IMR-90 (cell line): ENCODE measurements at regions not wholly inside any gene's neighbourhood (a gene's known extent, or its start where the extent isn't known, plus 50 kb on each side); places are given as distances from the start of the nearest gene placed in this dataset.

ENCODE experiments used
- ATAC-seq: fragments of 200-7000 bp; cut with Tn5 transposase; 2 replicates; pipeline ENCODE4 v1.9.1; 2020; ENCODE audit warnings: low read depth, mild to moderate bottlenecking, moderate library complexity
- BruUV-seq: library from RNA; stranded (reverse); fragments of 400-500 nt; replicated peaks from 2 replicates; lab custom pipeline; 2021; lab: Mats Ljungman, UMichigan
- CTCF ChIA-PET: fragments of 300-600 bp; formaldehyde crosslinking; extraction: SDS; loops from one replicate; lab custom pipeline; 2021; ENCODE audit warnings: antibody characterized with exemption; lab: Yijun Ruan, JAX
- POLR2A ChIA-PET: fragments of 300-600 bp; sonication (Branson Sonifier 250); formaldehyde crosslinking; loops from one replicate; lab custom pipeline; 2022; ENCODE audit warnings: antibody characterized with exemption; ENCODE audit not compliant: unreplicated experiment; lab: Charles Lee
- DNase-seq: peaks from one replicate; pipeline ENCODE4 v3.0.0; 2013
- H2AFZ ChIP-seq: replicated peaks from 2 replicates; pipeline ENCODE3; 2013; ENCODE audit warnings: low read length, mild to moderate bottlenecking; ENCODE audit not compliant: poor library complexity
- H2AK5ac ChIP-seq: 2 replicates; pipeline ENCODE4 v1.6.1; 2013; ENCODE audit warnings: low read depth, low read length, inconsistent platforms
- H2AK9ac ChIP-seq: replicated peaks from 2 replicates; pipeline ENCODE3; 2013; ENCODE audit warnings: mild to moderate bottlenecking, low read depth, low read length, moderate library complexity; ENCODE audit not compliant: poor library complexity
- H2BK120ac ChIP-seq: 2 replicates; pipeline ENCODE4 v1.6.1; 2013; ENCODE audit warnings: low read depth, low read length, inconsistent platforms
- H2BK15ac ChIP-seq: 3 replicates; pipeline ENCODE4 v1.6.1; 2013; ENCODE audit warnings: low read depth, low read length, inconsistent platforms
- H2BK20ac ChIP-seq: 2 replicates; pipeline ENCODE4 v1.6.1; 2013; ENCODE audit warnings: low read depth, mild to moderate bottlenecking, inconsistent platforms, low read length, moderate library complexity
- H2BK5ac ChIP-seq: 2 replicates; pipeline ENCODE4 v1.6.1; 2013; ENCODE audit warnings: mild to moderate bottlenecking, low read depth, low read length, inconsistent platforms; ENCODE audit not compliant: poor library complexity, severe bottlenecking
- H3K14ac ChIP-seq: replicated peaks from 2 replicates; pipeline ENCODE4 v1.6.1; 2013; ENCODE audit warnings: low read depth, low read length, inconsistent platforms
- H3K18ac ChIP-seq: 2 replicates; pipeline ENCODE4 v1.6.1; 2013; ENCODE audit warnings: low read depth, low read length, control low read depth
- H3K23ac ChIP-seq: 2 replicates; pipeline ENCODE4 v1.6.1; 2013; ENCODE audit warnings: low read depth, low read length, inconsistent platforms
- H3K27ac ChIP-seq: 2 replicates; pipeline ENCODE4 v1.5.1; 2013; ENCODE audit warnings: mild to moderate bottlenecking, control low read depth, low read length; ENCODE audit not compliant: insufficient read depth
- H3K27me3 ChIP-seq: 2 replicates; pipeline ENCODE4 v1.6.1; 2013; ENCODE audit warnings: low read length; ENCODE audit not compliant: control insufficient read depth, insufficient read depth
- H3K36me3 ChIP-seq: 2 replicates; pipeline ENCODE4 v1.6.1; 2013; ENCODE audit warnings: low read length, mixed read lengths; ENCODE audit not compliant: control insufficient read depth, insufficient read depth
- H3K4ac ChIP-seq: 2 replicates; pipeline ENCODE4 v1.6.1; 2013; ENCODE audit warnings: low read depth, low read length, inconsistent platforms
- H3K4me1 ChIP-seq: 2 replicates; pipeline ENCODE4 v1.6.1; 2013; ENCODE audit warnings: low read length, mixed read lengths; ENCODE audit not compliant: control insufficient read depth, insufficient read depth
- H3K4me2 ChIP-seq: 2 replicates; pipeline ENCODE4 v1.6.1; 2013; ENCODE audit warnings: low read depth, mild to moderate bottlenecking, control low read depth, low read length, moderate library complexity
- H3K4me3 ChIP-seq: 2 replicates; pipeline ENCODE4 v1.5.1; 2013; ENCODE audit warnings: low read depth, mild to moderate bottlenecking, control low read depth, low read length, moderate library complexity; ENCODE audit not compliant: insufficient read depth
- H3K56ac ChIP-seq: 2 replicates; pipeline ENCODE4 v1.6.1; 2013; ENCODE audit warnings: low read length, inconsistent platforms; ENCODE audit not compliant: insufficient read depth; ENCODE audit errors: extremely low read depth
- H3K79me1 ChIP-seq, 2 experiments: 2 replicates each; pipeline ENCODE4 v1.6.1; 2013; ENCODE audit warnings: low read length in 2 of 2, inconsistent platforms in 1 of 2, low read depth in 1 of 2
- H3K9ac ChIP-seq: 2 replicates; pipeline ENCODE4 v1.6.1; 2013; ENCODE audit warnings: low read depth, low read length, control low read depth
- H3K9me1 ChIP-seq: 2 replicates; pipeline ENCODE4 v1.6.1; 2013; ENCODE audit warnings: low read length, inconsistent platforms; ENCODE audit not compliant: insufficient read depth
- H3K9me3 ChIP-seq: 2 replicates; pipeline ENCODE4 v1.6.1; 2013; ENCODE audit warnings: low read length; ENCODE audit not compliant: control insufficient read depth, insufficient read depth
- H4K20me1 ChIP-seq: 2 replicates; pipeline ENCODE4 v1.6.1; 2013; ENCODE audit warnings: low read length, inconsistent platforms; ENCODE audit not compliant: insufficient read depth
- H4K5ac ChIP-seq: 2 replicates; pipeline ENCODE4 v1.6.1; 2013; ENCODE audit warnings: mild to moderate bottlenecking, low read depth, low read length, control low read depth
- H4K8ac ChIP-seq, 2 experiments: 2 replicates each; pipeline ENCODE4 v1.6.1; 2013; ENCODE audit warnings: low read depth in 2 of 2, low read length in 2 of 2, control low read depth in 1 of 2, inconsistent platforms in 1 of 2
- H4K91ac ChIP-seq: 2 replicates; pipeline ENCODE4 v1.6.1; 2013; ENCODE audit warnings: low read depth, low read length, inconsistent platforms; ENCODE audit not compliant: insufficient read depth
- BHLHE40 ChIP-seq: fragments of 150-350 bp; IDR thresholded peaks from 2 replicates; pipeline ENCODE4 v1.6.1; 2016; ENCODE audit warnings: mild to moderate bottlenecking, low read depth, low read length
- CHD1 ChIP-seq: IDR thresholded peaks from 2 replicates; pipeline ENCODE4 v1.6.1; 2012; ENCODE audit warnings: low read depth, low read length, improper control_type of control experiment
- FOS ChIP-seq: fragments of 150-350 bp; IDR thresholded peaks from 2 replicates; pipeline ENCODE4 v1.6.1; 2016; ENCODE audit warnings: low read depth, low read length
- MAZ ChIP-seq: IDR thresholded peaks from 2 replicates; pipeline ENCODE4 v1.6.1; 2012; ENCODE audit warnings: low read depth, mild to moderate bottlenecking, low read length, improper control_type of control experiment, moderate library complexity, borderline replicate concordance
- POLR2A ChIP-seq: IDR thresholded peaks from 2 replicates; pipeline ENCODE4 v1.6.1; 2012; ENCODE audit warnings: mild to moderate bottlenecking, low read depth, low read length
- RFX5 ChIP-seq: IDR thresholded peaks from 2 replicates; pipeline ENCODE4 v1.8.0; 2012; ENCODE audit warnings: low read depth, mild to moderate bottlenecking, low read length, moderate library complexity
- SMC3 ChIP-seq: fragments of 150-350 bp; IDR thresholded peaks from 2 replicates; pipeline ENCODE4 v1.6.1; 2016; ENCODE audit warnings: low read depth, mild to moderate bottlenecking, antibody characterized with exemption, low read length, moderate library complexity
- WGBS, 2 experiments: methylation state at CpG; one replicate each; pipeline versions ENCODE4 v1.1.5 to v1.1.7; 2013; ENCODE audit warnings: missing lambda C conversion rate in 2 of 2; ENCODE audit not compliant: insufficient read length in 1 of 2; ENCODE audit errors: extremely low coverage in 2 of 2; 5-methylcytosine and 5-hydroxymethylcytosine counted together
- dilution Hi-C: fragments of 300-500 bp; cut with HindIII; formaldehyde crosslinking; loops from one replicate; pipeline ENCODE4 v1.14.3; 2018; ENCODE audit warnings: low sequenced_read_pairs; ENCODE audit not compliant: unreplicated experiment
- in situ Hi-C: fragments of 300-500 bp; cut with MboI; formaldehyde crosslinking; loops from 3 replicates; pipeline ENCODE4 v1.14.3; 2019; ENCODE audit warnings: low sequenced_read_pairs, inconsistent platforms, mixed read lengths
- intact Hi-C: fragments of 100-400 bp; cut with micrococcal nuclease; formaldehyde crosslinking; loops from 2 replicates; pipeline ENCODE4 v1.10.0; 2022

DNA sequence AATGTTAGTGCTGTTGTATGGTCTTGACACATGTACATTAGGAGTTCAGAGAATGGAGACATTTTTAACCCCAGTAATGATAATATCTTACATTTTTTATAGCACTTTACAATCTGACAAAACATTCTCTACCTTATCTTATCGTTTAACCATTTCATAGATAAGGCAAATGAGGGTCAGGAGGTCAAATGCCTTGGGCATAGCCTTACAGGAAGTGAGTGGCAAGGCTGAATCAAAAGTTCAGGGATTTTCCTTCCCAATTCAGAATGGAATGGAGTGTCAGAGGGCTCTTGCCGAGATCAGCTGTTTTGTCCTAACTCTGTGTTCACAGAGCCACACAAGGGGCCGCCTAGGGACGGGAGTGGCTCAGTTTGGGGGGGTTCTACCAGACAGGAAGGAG, 57.6 kb upstream of the AK4 start:
- Histone ChIP-seq H4K5ac (no peak overlapping the region), H3K9ac (no peak overlapping the region), H4K91ac (no peak overlapping the region), H3K23ac (no peak overlapping the region), H2AK5ac (no peak overlapping the region), H3K18ac (no peak overlapping the region), H3K79me1 (no peaks in the 10 kb centered on the region), H3K9me3 (no peaks in the 10 kb centered on the region), H3K14ac (no peak overlapping the region), H2AK9ac (no peak overlapping the region), H2BK5ac (no peak overlapping the region), H3K56ac (no peak overlapping the region), H3K27ac (no peak overlapping the region), H3K27me3 (peaks cover 3% of the 10 kb centered on the region), H4K20me1 (no peaks in the 10 kb centered on the region), H3K4ac (no peak overlapping the region), H3K9me1 (no peaks in the 10 kb centered on the region), H4K8ac (no peak overlapping the region), H2BK20ac (no peak overlapping the region), H3K36me3 (no peaks in the 10 kb centered on the region), H3K4me1 (no peaks in the 10 kb centered on the region), H2AFZ (no peak overlapping the region), H3K4me2 (no peak overlapping the region), H2BK15ac (no peak overlapping the region), H3K4me3 (no peak overlapping the region), H2BK120ac (no peak overlapping the region)
- DNase-seq (no peak), ATAC-seq (no peak)
- TF ChIP-seq MAZ (no peak), CHD1 (no peak), SMC3 (no peak), RFX5 (no peak), POLR2A (no peak), FOS (no peak), BHLHE40 (no peak)
- BruUV-seq: no TSS peak
- ChIA-PET POLR2A (no interaction called here), CTCF (interaction anchor here (0.5 to 0.6 kb wide), 2 partner anchors 44 to 833 kb away, joined by 4 read pairs; no protein-coding TSS in a partner anchor)
- in situ Hi-C loops: no loop called here
- no CpG with 5 or more reads among the region's 4 CpGs for WGBS, 2 experiments
- dilution Hi-C loops: no loop called here
- intact Hi-C loops: no loop called here
